ENCODE measurements at regions not wholly inside any gene's neighbourhood (a gene's known extent, or its start where the extent isn't known, plus 50 kb on each side); places are given as distances from the start of the nearest gene placed in this dataset.

DNA sequence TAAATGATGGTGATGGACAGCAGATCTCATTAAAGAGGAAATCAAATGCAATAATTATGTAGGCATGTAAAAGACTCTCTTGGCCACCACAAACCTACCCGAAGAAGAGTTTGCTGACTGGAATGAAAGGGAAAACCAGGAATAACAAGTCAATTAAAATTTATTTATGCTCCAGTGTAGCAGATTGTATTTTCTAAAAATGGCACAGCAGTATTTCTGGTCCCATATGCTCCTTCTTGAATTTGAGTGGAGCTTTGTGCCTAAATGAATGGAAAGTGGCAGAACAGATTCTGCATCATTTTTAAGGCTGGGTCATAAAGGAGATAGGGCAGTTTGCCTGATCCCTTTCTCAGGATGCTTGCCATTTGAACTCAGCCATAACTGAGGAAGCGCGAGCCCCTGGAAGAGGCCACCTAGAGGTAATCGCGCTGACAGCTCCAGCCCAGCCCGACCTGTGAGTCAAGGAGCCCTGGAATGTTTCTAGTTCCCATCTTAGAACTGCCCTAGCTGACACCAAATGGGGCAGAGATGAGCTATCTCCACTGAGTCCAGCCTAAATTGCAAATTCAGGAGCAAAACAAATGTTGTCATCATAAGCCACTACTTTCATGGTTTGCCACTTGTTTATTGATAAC, 229.2 kb upstream of the TMTC1 start:
- DNase-seq = no peak

DNA sequence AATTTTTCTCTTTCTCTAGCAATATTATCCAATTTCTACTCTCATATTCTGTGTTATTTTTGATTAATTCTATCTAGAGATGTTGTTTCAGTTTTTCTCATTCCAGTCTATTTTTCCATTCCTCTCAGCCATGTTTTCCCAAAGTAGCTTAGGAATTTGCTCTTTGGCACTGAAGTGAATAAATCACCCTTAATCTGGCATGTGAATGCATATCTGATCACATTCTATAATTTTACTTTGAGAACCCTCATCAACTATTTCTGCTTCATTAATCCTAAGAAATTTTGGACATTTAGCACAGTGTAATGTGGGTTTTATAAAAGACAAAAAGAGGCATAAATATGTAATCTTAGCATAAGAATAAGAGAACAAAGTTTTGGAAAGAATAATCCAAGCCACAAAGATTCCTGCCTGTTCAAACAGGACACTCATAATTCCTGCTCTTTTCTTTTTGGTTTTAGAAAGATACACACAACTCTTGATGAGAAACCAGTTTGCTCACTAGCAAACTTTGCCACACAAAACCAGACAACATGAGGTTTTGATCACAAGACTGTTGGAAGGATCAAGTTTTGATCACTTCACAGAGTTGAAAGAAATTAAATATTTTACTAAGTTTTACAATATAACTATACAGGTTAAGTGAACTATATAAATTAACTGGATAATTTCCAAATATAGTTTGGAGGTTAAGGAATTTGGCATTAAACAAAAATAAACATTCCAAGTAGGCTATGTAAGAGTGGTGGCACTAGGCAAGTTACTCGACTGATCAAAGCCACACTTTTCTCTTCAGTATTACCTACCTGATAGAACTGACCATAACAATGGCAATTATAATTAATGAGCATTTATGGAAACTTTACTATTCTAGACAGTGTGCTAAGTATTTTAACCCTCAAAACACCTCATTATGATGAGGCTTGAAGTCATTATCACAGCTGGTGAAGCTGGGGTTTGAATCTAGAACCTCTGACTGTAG, 226.6 kb upstream of the TMTC1 start:
- no peak for DNase-seq

DNA sequence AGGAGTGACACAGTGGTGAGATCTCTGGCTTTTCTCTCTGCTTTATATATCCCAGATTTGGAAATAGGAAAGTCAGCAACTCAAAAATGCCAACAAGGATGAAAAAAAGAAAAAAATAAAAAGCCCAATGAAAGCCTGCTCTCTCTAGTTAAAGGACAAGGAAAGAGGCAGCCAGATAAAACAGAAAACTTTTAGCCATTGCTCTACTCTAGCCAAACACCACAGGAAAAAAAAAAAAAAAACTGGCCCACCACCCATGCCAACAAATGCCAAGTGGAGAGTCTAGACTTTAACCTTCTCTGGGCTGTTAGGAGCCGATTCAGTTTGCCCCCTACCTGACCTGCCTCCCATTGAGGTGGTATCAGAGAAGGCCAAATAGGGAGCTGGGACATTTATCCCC, 222.3 kb upstream of the TMTC1 start:
- DNase-seq = no peak

DNA sequence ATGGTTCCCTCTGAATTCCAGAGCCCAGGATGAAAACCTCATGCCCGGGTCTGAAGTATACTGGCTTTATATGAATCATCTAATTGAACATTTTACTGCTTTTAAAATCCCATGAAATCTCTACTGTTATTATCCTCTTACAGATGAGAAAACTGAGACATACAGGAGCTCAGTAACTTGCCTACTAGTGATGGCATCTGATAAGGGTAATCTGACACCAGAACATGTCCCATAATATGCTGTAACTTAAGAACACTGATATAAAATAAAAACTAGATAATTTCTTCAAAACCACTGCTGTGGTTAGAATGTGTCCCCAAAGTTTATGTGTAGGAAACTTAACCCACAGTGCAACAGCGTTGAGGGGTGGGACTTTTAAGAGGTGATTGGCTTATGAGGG, 219.6 kb upstream of the TMTC1 start:
- DNase-seq = no peak

DNA sequence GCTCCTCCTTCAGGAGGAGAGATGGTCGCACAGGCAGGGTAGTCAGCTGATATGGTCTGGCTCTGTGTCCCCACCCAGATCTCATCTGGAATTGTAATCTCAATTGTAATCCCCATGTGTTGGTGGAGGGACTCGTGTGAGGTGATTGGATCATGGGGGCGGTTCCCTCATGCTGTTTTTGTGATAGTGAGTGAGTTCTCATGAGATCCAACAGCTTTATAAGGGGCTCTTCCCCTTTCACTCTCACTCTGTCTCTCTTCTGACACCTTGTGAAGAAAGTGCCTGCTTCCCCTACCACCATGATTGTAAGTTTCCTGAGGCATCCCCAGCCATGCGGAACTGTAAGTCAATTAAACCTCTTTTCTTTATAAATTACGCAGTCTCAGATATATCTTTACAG, 218.9 kb upstream of the TMTC1 start:
- no peak for DNase-seq

DNA sequence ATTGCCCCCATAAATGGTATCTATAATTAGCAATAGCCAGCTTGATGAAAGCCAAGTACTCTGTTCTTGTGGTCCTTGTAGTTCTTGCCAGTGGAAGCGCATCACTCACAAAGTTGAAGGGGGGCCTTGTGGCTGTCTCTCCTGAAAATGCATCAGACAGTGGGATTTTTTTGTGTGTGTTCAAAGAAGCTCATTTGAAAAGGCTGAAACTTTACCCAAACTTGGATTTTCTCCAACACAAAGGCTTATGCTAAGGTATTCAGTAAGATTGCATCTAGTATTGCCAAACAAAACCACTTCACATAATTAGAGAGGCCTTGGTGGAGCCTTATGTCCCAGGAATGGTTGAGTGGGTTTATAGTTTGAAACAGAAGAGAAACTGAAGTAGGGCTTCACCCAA, 216.7 kb upstream of the TMTC1 start:
- DNase-seq = no peak

DNA sequence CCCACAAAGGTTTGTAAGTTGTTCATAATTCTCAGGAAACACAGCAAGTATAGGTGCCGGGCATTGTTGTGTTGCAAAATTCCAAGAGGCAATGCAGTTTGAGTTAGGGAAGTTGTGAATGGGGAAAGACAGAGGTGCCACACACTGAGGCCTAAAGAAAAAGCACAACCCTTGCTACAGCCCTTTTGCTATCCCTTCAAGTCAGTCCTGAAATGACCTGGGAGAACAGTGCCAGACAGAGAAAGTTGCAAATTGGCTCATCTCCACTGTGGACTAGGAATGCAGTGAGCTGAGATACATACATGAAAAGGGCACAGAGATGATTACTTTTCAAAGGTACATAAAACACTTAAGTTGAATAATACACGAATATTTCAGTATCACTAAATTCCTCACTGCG, 213.3 kb upstream of the TMTC1 start:
- no peak for DNase-seq

DNA sequence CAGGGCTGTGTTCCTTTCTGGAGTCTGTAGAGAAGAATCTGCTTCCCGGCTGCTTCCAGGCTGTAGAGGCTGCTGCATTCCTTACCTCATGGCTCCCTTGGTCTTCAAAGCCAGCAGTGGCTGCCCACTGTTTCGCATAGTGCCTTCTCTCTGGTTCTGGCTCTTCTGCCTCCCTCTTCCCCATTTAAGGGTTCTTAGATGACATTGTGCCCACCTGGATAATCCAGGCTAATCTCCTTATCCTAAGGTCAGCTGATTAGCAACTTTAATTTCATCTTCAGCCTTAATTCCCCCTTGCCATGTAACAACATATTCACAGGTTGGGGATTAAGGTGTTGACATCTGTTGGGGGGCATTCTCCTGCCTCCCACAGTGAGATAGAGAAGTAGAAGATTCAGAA, 208.6 kb upstream of the TMTC1 start:
- no peak for DNase-seq

DNA sequence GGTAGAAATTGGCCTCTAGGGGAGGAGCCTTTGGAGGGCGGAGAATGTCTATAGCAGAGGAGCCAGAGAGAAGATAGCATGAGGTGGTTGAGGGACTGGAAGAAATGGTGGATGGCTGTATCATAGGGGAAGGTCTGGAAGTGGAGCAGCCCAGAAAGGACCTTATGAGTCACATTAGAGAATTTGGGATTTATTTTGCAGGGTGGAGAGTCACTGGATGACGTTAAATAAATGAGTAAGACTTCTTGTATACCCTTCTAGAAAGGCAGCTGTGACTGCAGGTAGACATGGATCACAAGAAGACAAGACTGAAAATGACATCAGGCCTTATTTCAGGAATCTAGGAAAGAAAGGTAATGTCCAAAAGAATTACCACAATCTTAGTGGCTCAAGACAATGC, 208.2 kb upstream of the TMTC1 start:
- DNase-seq = no peak

DNA sequence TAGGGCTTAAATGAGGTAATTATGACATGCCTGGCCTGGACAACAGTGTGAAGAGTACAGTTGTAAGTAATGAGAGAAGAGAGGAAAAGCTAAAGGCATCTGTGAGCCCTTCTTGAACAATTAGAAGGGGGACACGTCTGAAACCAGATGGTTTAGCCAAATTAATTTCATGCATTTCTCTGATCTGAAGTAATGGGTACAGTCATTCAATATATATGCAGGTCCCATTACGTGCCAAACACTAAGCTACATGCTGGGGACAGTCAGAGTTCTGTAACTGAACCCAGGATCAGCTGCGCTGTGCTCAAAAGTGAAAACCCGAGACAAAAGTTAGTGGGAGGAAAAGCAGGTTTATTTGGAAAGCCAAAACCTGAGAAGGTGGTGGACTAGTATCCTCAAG, 207.2 kb upstream of the TMTC1 start:
- no peak for DNase-seq

DNA sequence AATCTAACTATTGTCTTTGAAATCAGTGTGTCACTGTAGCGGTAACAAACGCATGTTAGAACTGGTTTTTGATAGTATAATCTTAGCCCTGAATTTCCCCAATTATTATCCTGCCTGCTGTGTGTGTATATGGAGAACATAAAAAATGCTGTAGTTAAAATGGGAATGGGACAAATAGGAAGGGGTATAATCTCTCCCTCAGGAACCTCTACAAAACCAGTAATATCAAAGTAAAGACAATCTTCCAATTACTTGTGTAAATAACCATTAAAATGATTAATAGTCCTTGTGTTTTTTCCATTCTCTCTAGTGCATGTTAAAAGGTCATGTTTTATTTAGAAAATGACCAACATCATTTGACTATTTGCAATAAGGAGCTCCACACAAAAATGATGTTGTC, 200.1 kb upstream of the TMTC1 start:
- no peak for DNase-seq

DNA sequence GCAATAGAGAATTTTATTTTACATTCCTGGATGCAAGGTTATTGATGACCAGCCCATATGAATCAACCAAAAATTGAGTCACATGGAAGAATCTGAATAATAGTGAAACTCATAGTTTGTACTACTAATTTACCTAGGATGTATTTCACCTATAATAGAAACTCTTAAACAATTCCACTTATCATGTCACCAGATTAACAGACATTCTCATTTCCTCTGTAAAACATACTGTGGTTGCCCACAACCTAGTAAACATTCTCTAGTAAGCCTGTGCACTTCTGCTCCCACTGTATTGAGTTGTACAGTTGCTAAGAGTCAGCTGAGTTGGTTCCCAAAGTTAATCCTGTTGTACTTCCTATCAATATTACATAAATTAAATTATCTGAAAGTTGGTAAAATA, 196.6 kb upstream of the TMTC1 start:
- no peak for DNase-seq

DNA sequence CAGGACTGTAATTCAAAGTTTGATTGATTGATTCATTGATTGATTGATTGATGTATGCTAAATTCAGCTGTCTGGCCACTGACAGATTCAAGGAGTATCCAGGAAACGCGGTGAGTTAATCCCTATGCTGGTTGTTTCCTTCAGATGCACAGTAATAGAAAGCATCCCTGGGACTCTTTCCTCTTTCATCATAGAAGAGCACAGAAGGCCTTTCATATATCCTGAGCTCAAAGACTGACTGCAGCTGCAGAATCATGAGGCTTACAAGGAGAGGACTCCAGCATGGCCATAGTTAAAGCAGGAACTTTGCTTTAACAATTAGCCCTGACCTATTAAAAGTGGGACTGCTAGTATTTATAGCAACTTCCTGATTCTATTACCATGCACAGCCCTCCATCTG, 187.7 kb upstream of the TMTC1 start:
- no peak for DNase-seq

DNA sequence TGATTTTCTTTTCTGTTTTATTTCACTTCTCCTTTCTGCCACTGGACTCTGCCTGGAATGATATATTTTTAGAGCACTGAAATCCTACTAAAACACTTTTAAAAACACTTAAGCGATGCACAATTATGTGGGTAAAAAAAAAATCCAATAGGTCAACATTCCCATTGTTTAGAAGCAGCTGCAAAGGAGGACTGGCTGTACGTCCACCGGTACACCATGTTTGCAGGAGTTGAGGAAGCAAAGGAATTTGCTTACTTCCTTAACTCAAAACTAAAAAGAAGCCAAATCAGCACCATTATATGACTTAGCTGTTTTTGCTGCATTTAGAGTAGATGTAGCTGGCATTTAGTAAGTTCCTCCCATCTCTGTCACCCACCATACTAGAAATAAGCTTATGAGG, 186.8 kb upstream of the TMTC1 start:
- DNase-seq = no peak

DNA sequence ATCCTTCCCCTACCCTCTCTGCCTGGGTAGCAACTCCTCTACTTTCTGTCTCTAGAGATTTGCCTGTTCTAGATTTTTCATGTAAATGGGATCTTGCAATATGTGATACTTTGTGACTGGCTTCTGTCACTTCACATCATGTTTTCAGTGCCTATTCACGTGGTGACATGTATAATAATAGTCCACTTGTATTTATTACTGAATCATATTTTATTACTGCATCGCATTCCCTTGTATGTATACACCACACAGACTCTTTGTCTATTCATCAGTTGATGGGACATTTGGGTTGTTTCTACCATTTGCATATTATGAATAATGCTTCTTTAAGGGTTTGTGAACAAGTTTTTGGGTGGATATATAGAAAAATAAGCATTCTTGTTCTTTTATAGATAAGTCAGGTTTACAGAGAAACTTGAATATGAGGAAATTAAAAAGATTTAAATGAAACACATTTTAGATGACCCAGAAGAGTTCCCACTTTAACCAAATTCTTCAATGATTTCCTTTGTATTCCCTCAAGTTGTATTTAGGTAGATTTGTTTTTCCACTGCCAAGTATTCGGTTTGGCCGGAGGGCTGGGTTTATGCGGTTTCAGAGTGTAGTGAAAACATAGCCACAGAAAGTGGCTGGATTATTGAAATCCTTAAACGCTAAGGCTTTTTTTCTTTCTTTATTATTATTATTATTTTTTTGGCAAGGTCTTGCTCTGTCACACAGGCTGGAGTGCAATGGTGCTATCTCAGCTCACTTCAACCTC, 178.7 kb upstream of the TMTC1 start:
- DNase-seq = no peak

DNA sequence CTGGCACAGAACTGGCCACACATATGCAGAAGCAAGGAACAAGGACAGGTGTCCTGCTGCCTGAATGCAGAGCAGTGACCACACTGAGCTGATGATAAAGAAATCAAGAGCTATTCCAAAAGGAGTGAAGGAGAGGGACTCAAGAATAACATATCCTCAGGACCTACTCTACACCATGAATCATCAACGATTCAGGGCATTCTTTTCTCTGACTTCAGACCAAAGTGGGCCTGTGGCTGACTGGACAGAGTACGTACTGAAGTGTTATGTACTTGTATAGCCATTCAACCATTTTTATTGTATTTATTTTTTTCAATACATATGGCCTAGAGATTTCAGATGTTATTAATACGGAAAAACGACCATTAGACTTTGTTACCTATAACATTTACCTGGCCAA, 177.5 kb upstream of the TMTC1 start:
- DNase-seq = no peak

DNA sequence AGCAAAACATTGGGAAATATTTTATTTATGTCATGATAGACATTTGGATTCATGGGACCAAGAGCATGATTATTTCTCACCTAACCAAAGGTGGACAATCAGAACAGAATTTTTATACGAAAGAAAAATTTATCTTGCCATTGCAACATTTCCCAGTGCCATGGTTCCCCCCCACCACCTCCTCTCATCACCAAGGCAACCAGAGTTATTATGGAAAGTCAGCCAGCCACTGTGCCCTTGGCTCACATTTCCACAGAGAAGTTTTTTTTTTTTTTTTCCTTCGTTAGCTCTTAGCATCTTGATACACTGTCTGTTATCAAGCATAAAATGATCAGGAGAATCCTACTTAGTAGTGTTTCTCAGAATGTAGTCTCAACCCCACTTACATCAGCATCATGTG, 176.4 kb upstream of the TMTC1 start:
- DNase-seq = no peak

DNA sequence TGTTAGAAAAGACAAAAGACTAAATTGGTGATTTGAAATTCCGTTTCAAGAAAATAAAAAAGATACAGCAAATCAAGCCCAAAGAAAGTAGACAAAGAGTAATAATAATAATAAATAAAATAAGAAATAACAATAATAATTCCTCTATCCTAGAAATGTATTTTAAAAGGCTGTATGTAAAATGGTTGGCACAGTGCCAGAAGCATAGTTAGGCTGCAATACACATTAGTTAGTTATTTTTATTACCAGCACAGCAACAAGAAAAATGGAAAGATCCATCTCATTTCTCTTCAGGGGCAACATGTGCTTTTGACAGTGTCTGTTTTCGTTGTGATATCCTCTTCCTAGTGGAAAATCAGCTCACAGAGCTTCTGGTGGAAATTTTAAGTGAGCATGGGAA, 174.1 kb upstream of the TMTC1 start:
- no peak for DNase-seq

DNA sequence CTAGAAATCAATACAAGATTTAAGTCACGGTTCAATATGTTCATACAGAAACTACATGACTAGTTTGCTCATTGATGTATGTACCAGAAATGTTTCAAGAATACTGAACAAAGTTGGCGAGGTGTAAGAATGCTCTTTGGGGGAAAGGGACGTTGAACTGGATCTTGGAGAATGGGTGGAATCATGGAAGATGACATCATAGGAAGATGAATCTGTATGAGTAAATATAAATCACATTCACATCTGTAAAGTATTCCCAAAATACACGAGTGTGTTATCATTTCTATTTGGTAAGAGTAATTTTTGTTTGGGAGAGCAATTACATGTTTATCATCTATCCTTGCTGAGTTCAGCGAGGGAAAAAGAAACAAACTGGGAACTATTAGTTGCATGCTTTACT, 162.2 kb upstream of the TMTC1 start:
- DNase-seq = no peak

DNA sequence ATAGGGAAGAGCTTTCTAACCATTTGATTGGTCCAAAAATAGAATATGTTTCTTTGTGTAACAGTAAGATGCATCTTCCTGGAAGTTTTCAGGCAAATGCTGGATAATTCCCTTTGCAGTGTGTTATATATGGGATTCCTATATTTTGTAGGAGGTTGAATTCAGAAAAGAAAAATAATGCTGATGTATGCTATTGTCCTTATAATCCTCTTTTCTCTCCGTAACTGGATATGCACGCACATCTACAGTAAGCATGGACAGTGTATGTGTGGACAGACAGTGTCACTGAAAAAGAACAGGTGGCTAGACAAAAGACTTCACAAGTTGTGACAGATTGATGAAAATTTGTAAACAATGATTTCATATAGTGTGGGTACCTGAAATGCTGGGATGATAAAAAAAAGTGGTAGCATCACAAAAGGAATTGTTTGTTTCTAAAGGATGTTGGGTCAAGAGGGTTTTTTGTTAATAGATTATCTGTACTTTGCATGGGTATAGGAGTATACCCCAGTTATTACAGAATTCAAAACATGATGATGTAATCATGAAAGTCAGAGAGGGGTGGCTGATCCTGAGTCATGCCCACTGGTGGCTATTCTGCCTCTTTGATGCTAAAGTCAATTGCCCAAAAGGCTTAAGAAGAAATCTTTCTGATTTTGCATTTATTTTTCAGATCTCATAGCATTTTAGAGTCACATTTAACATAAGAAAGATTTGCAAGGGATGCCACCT, 160.7 kb upstream of the TMTC1 start:
- no peak for DNase-seq

DNA sequence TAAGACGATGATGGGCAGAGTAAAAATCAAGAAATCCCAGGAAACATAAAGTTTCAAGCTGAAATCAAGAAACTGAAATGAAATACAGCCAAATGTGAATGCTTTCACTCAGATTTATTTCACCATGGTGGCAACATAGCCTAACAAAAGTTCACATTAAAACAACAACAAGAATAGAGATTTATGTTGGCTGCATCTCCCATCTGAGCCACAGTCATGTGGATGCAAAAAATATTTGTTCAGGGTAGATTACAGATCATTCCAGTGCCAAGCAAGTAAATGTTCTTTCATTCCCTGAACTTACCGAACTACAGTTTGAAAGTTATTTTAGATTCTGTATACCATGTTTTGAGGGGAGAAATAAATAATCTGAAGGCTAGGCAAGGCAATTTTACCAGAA, 159.9 kb upstream of the TMTC1 start:
- DNase-seq = no peak

DNA sequence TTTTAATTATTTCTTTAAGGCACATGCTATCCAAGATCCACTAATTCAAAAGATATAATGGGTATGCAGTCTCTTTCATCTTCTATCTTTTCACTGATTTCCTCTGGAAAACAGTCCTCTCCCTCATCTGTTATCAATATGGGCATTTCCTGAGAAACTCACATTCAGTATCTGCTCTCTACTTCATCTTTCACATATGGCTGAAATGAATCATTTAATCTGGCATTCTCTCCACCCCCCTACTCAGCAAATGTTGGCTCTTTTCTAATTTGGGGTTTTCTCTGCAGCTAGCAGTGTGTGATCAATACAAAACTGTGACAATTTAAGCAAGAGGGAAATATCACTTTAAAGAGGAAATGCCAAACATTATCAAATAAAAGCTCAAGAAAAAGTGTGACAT, 157.1 kb upstream of the TMTC1 start:
- DNase-seq = no peak

DNA sequence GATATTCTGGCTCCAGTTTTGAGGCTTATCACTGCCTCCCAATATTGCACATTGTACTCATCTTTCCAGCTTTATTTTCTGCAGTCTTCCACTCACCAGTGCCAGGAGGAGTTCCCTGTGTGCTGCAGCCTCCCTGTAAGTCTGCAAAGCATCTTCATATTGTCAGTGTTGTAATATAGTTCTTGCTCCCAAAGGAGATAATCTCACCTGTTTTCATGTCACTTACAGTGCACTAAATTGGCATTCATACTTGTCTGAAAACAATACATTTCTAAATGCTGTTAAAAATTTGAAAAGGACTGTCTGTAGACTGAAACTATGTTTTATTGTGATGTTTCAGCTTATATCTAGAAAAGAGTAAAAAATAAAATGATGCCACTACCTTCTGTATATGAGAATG, 146.8 kb upstream of the TMTC1 start:
- DNase-seq = no peak
